ENCODE measurements at regions not wholly inside any gene's neighbourhood (a gene's known extent, or its start where the extent isn't known, plus 50 kb on each side); places are given as distances from the start of the nearest gene placed in this dataset.

DNA sequence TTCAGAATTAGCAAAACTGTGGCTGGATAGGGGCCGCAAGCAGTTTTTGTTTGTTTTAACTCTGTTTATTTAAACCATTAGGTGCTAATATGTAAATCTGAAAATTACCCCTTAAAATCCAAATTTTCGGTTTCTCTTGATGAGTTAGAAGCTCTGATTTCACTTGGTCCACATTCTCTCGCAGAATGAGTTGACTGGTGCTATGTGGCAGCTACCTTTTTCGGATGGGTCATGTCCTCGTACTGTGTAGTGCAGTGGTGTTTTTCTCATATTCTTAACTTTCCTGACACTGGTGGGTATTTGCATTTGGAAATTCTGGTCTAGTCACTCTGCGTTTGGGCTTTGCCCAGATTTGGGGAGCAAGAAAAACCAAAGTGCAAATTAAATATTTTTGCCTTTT is 87.1 kb downstream of the DIPK2A start:
- no peak for DNase-seq
- no TSS peak for BruUV-seq (replicated peaks)

DNA sequence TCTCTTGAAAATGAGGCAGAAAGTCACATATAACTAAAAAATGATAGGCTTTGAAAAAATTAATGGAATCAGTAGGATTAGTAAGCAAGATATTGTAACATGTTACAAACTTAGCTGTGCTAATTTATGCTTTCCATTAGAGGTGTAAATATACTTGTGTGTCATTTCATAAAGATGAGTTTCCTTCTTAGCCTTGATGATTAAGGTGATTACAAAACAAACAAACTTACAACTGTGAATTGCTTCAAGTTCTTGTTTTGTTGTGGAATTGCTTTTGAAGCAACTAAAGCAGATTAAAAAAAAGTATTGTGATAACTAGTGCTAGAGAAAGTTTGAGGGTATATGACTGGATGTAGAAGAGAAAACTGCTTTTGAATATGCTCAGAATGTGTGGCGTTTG is 87.9 kb downstream of the DIPK2A start:
- H3K27me3 Mint-ChIP-seq (ENCODE audit: unreplicated experiment) = no peaks in the 10 kb centered on the region
- no peaks in the 10 kb centered on the region for H3K9me3 Mint-ChIP-seq (ENCODE audit: low read depth, unreplicated experiment)
- no peak for TF ChIP-seq CTCF (IDR thresholded peaks at IDR 0.05; ENCODE audit: unreplicated experiment)
- H3K27ac Mint-ChIP-seq (ENCODE audit: unreplicated experiment) = no peak overlapping the region
- DNase-seq = no peak
- H3K4me3 Mint-ChIP-seq (ENCODE audit: low read depth, unreplicated experiment) = no peak overlapping the region
- intact Hi-C loops (cut with micrococcal nuclease; ENCODE audit: unreplicated experiment) = no loop called here
- CTCF ChIA-PET = no interaction called here
- H3K4me1 Mint-ChIP-seq (ENCODE audit: low read depth, unreplicated experiment) = peaks cover 14% of the 10 kb centered on the region
- H3K36me3 Mint-ChIP-seq (ENCODE audit: insufficient read depth, unreplicated experiment) = no peaks in the 10 kb centered on the region
- BruUV-seq (replicated peaks) = no TSS peak

More for the DNA sequence above, 87.1 kb downstream of the DIPK2A start:
- Mint-ChIP-seq H3K27me3 (ENCODE audit: unreplicated experiment) (no peaks in the 10 kb centered on the region), H3K4me1 (ENCODE audit: low read depth, unreplicated experiment) (peaks cover 14% of the 10 kb centered on the region), H3K27ac (ENCODE audit: unreplicated experiment) (no peak overlapping the region), H3K9me3 (ENCODE audit: low read depth, unreplicated experiment) (no peaks in the 10 kb centered on the region), H3K36me3 (ENCODE audit: insufficient read depth, unreplicated experiment) (no peaks in the 10 kb centered on the region), H3K4me3 (ENCODE audit: low read depth, unreplicated experiment) (no peak overlapping the region)
- intact Hi-C loops (cut with micrococcal nuclease; ENCODE audit: unreplicated experiment) = no loop called here
- TF ChIP-seq CTCF (IDR thresholded peaks at IDR 0.05; ENCODE audit: unreplicated experiment) = no peak
- CTCF ChIA-PET = no interaction called here

DNA sequence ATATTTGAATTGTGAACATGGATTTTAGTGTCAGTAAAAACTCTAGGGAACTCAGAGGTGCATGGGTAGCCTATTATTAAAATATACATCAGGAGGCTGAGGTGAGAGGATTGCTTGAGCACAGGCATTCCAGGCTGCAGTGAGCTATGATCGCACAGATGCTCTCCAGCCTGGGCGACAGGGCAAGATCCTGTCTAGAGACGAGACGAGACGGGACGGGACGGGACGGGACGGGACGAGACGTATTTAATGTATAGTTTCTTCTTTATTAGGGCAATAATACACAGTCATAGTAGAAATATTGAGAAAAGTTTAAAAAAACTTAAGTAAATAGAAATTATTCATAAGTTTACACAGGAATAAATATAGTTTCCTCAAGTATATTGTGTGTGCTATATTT is 89.3 kb downstream of the DIPK2A start:
- Mint-ChIP-seq H3K9me3 (ENCODE audit: low read depth, unreplicated experiment) (no peaks in the 10 kb centered on the region), H3K4me1 (ENCODE audit: low read depth, unreplicated experiment) (peaks cover 3% of the 10 kb centered on the region), H3K36me3 (ENCODE audit: insufficient read depth, unreplicated experiment) (no peaks in the 10 kb centered on the region), H3K4me3 (ENCODE audit: low read depth, unreplicated experiment) (no peak overlapping the region), H3K27ac (ENCODE audit: unreplicated experiment) (no peak overlapping the region), H3K27me3 (ENCODE audit: unreplicated experiment) (no peaks in the 10 kb centered on the region)
- CTCF ChIA-PET = no interaction called here
- TF ChIP-seq CTCF (IDR thresholded peaks at IDR 0.05; ENCODE audit: unreplicated experiment) = no peak
- intact Hi-C loops (cut with micrococcal nuclease; ENCODE audit: unreplicated experiment) = no loop called here
- no peak for DNase-seq
- no TSS peak for BruUV-seq (replicated peaks)

GRCh38 chr3:144063306-144063705 is 91.7 kb downstream of the DIPK2A start:
- Mint-ChIP-seq H3K9me3 (ENCODE audit: low read depth, unreplicated experiment) (no peaks in the 10 kb centered on the region), H3K27ac (ENCODE audit: unreplicated experiment) (no peak overlapping the region), H3K36me3 (ENCODE audit: insufficient read depth, unreplicated experiment) (no peaks in the 10 kb centered on the region), H3K4me1 (ENCODE audit: low read depth, unreplicated experiment) (no peaks in the 10 kb centered on the region), H3K27me3 (ENCODE audit: unreplicated experiment) (no peaks in the 10 kb centered on the region), H3K4me3 (ENCODE audit: low read depth, unreplicated experiment) (no peak overlapping the region)
- CTCF ChIA-PET = no interaction called here
- intact Hi-C loops (cut with micrococcal nuclease; ENCODE audit: unreplicated experiment) = no loop called here
- no TSS peak for BruUV-seq (replicated peaks)
- TF ChIP-seq CTCF (IDR thresholded peaks at IDR 0.05; ENCODE audit: unreplicated experiment) = no peak
- DNase-seq = no peak

DNA sequence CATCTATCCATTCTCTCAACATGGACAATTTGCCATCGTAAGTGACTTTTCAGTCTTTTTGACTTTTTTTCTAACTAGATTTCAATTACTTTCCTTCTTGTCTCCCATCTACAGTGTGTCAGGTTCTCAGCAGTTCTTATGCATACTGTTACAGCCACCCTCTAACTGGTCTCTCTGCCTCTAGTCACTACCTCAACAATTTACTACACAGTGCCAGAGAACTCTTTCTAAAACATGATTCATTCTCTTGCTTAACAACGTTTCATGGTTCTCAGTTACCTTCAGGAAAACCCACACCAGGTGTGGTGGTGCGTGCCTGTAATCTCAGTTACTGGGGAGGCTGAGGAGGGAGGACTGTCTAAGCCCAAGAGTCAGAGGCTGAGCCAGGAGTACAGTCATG is 95.4 kb downstream of the DIPK2A start:
- Mint-ChIP-seq H3K36me3 (ENCODE audit: insufficient read depth, unreplicated experiment) (no peaks in the 10 kb centered on the region), H3K4me1 (ENCODE audit: low read depth, unreplicated experiment) (no peaks in the 10 kb centered on the region), H3K9me3 (ENCODE audit: low read depth, unreplicated experiment) (peaks cover 4% of the 10 kb centered on the region), H3K27ac (ENCODE audit: unreplicated experiment) (no peak overlapping the region), H3K27me3 (ENCODE audit: unreplicated experiment) (no peaks in the 10 kb centered on the region), H3K4me3 (ENCODE audit: low read depth, unreplicated experiment) (no peak overlapping the region)
- intact Hi-C loops (cut with micrococcal nuclease; ENCODE audit: unreplicated experiment) = no loop called here
- no peak for TF ChIP-seq CTCF (IDR thresholded peaks at IDR 0.05; ENCODE audit: unreplicated experiment)
- CTCF ChIA-PET = no interaction called here
- BruUV-seq (replicated peaks) = no TSS peak
- no peak for DNase-seq

Measured in Calu3 (cell line).